ENCODE measurements at regions not wholly inside any gene's neighbourhood (a gene's known extent, or its start where the extent isn't known, plus 50 kb on each side); places are given as distances from the start of the nearest gene placed in this dataset.

DNA sequence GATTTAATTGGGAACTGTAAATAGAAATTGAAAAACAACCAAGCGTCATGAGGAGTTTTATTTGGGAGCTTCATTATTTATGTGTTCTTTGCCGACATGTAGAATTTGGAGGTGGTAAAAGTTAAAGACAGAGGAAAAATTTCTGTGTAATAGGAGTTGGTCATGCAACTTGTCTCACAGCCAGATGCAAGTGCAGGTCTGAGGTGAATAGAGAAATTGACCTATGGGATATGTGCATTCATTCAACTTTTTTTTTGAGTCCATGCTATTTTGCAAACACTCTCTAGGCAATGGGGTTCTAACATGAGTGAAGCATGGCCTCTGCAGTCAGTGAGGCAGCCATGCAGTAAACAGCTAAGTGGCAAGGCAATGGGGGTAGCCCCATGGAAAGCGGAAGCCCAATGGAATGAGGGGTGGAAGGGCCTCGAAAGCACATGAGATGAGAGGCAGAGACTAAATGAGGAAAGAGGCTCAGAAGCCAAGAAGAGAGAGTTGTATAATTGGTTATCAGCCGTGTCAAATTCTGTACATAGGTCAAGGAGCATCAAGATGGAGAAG is 56.4 kb upstream of the NRIP1 start:
- TF ChIP-seq, protein P1, sequence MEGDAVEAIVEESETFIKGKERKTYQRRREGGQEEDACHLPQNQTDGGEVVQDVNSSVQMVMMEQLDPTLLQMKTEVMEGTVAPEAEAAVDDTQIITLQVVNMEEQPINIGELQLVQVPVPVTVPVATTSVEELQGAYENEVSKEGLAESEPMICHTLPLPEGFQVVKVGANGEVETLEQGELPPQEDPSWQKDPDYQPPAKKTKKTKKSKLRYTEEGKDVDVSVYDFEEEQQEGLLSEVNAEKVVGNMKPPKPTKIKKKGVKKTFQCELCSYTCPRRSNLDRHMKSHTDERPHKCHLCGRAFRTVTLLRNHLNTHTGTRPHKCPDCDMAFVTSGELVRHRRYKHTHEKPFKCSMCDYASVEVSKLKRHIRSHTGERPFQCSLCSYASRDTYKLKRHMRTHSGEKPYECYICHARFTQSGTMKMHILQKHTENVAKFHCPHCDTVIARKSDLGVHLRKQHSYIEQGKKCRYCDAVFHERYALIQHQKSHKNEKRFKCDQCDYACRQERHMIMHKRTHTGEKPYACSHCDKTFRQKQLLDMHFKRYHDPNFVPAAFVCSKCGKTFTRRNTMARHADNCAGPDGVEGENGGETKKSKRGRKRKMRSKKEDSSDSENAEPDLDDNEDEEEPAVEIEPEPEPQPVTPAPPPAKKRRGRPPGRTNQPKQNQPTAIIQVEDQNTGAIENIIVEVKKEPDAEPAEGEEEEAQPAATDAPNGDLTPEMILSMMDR (conservative IDR thresholded peaks at IDR 0.05): no peak
- no peak for TF ChIP-seq ZFX (IDR thresholded peaks at IDR 0.05)

Measured in C4-2B (cell line).